ENCODE measurements at regions not wholly inside any gene's neighbourhood (a gene's known extent, or its start where the extent isn't known, plus 50 kb on each side); places are given as distances from the start of the nearest gene placed in this dataset.

- no peak for TF ChIP-seq CTCF (conservative IDR thresholded peaks at IDR 0.05 in 1 of 2, IDR thresholded peaks at IDR 0.05 in 1 of 2; ENCODE audit: extremely low read depth in 1 of 2, insufficient read depth in 1 of 2, low read depth in 1 of 2, low read length in 2 of 2)
- TF ChIP-seq EZH2 (IDR thresholded peaks at IDR 0.05; ENCODE audit: borderline replicate concordance, low read length), result no peak
Measured at GRCh38 chr4:124209626-124210025, 502.9 kb downstream of the ANKRD50 start.
